A549 (cell line): ENCODE measurements at regions not wholly inside any gene's neighbourhood (a gene's known extent, or its start where the extent isn't known, plus 50 kb on each side); places are given as distances from the start of the nearest gene placed in this dataset.
"Not testable (repeated sequence)": the region's sequence is repeated elsewhere in the genome, so short reads cannot be mapped to it uniquely, and the experiment has no call there.

Experiments used
- ATAC-seq, 2 experiments: fragments of 200-7000 bp in 1 of 2; fragments of >200 bp in 1 of 2; cut with Nextera tagmentation in 1 of 2; cut with Tn5 transposase in 1 of 2; 3 replicates each; pipeline versions ENCODE4 v1.8.0 to v1.9.1; 2018 to 2020; ENCODE audit warnings: mild to moderate bottlenecking in 1 of 2, moderate library complexity in 1 of 2
- CTCF ChIA-PET: fragments of 300-600 bp; sonication (Branson Sonifier 250); formaldehyde crosslinking; extraction: SDS; loops from one replicate; lab custom pipeline; 2021; ENCODE audit warnings: antibody characterized with exemption, inconsistent platforms; lab: Yijun Ruan, JAX
- POLR2A ChIA-PET: fragments of 350-600 bp; formaldehyde crosslinking; extraction: SDS; loops from one replicate; lab custom pipeline; 2021; ENCODE audit warnings: antibody characterized with exemption, inconsistent platforms; lab: Yijun Ruan, JAX
- DNase-seq, 2 experiments: peaks; one replicate each; pipeline versions ENCODE4 v3.0.0 to v3.0.0-alpha.2; 2011 to 2016; ENCODE audit warnings: low read depth in 1 of 2, low spot score in 1 of 2
- FAIRE-seq: peaks from 2 replicates; lab custom pipeline; 2011; peaks lifted over from hg19 to GRCh38; lab: Jason Lieb, UNC
- H3K27ac ChIP-seq, 2 experiments: fragments of >200 bp; sonication (Bioruptor Twin); formaldehyde crosslinking; 3 replicates each; pipeline ENCODE4 v1.5.1; 2016 to 2017
- H3K4me1 ChIP-seq: fragments of >200 bp; sonication (Bioruptor Twin); formaldehyde crosslinking; 3 replicates; pipeline ENCODE4 v1.6.1; 2016
- H3K4me2 ChIP-seq: fragments of >200 bp; sonication (Bioruptor Twin); formaldehyde crosslinking; 3 replicates; pipeline ENCODE4 v1.6.1; 2016
- H3K4me3 ChIP-seq: fragments of >200 bp; sonication (Bioruptor Twin); formaldehyde crosslinking; 3 replicates; pipeline ENCODE4 v1.5.1; 2016
- H3K9me3 ChIP-seq: fragments of >200 bp; sonication (Bioruptor Twin); formaldehyde crosslinking; 3 replicates; pipeline ENCODE4 v1.6.1; 2016
- BHLHE40 ChIP-seq: IDR thresholded peaks from 2 replicates; pipeline ENCODE4 v1.6.1; 2012; ENCODE audit warnings: low read depth, low read length, inconsistent platforms
- CTCF ChIP-seq: fragments of >200 bp; sonication (Bioruptor Twin); formaldehyde crosslinking; IDR thresholded peaks from 3 replicates; pipeline ENCODE4 v1.5.1; 2016
- E2F6 ChIP-seq: IDR thresholded peaks from 2 replicates; pipeline ENCODE4 v1.6.1; 2012; ENCODE audit warnings: low read depth, borderline replicate concordance
- EHMT2 ChIP-seq: fragments of 200-600 bp; sonication (generic); IDR thresholded peaks from 2 replicates; pipeline ENCODE4 v1.6.1; 2016; ENCODE audit warnings: antibody characterized with exemption, low read depth, mild to moderate bottlenecking, moderate library complexity
- FOSL2 ChIP-seq, 2 experiments: fragments of 450-650 bp in 1 of 2; fragments of >200 bp in 1 of 2; sonication (Bioruptor Twin) in 1 of 2; formaldehyde crosslinking; IDR thresholded peaks; 2 replicates each; pipeline versions ENCODE4 v1.5.0 to v1.6.1; 2016 to 2020; ENCODE audit warnings: mild to moderate bottlenecking in 1 of 2, moderate library complexity in 1 of 2
- GATA3 ChIP-seq: IDR thresholded peaks from 2 replicates; pipeline ENCODE4 v1.6.1; 2012; ENCODE audit warnings: borderline replicate concordance
- JUNB ChIP-seq: fragments of >200 bp; sonication (Bioruptor Twin); formaldehyde crosslinking; IDR thresholded peaks from 2 replicates; pipeline ENCODE4 v1.6.1; 2016
- MAFK ChIP-seq: fragments of 450-650 bp; IDR thresholded peaks from 2 replicates; pipeline ENCODE4 v1.6.1; 2014; ENCODE audit not compliant: partially characterized antibody
- MAZ ChIP-seq: fragments of 150-350 bp; IDR thresholded peaks from 2 replicates; pipeline ENCODE4 v1.6.1; 2014; ENCODE audit warnings: antibody characterized with exemption, low read depth, low read length, borderline replicate concordance
- NPAS2 ChIP-seq: fragments of 250-450 bp; sonication (Bioruptor Pico); IDR thresholded peaks from 2 replicates; pipeline ENCODE4 v1.8.0; 2022; ENCODE audit warnings: mild to moderate bottlenecking, moderate library complexity, borderline replicate concordance
- NR3C1 ChIP-seq: fragments of >200 bp; sonication (Bioruptor Twin); formaldehyde crosslinking; IDR thresholded peaks from 3 replicates; pipeline ENCODE4 v1.6.1; 2017
- RAD21 ChIP-seq, 2 experiments: fragments of >200 bp in 1 of 2; sonication (Bioruptor Twin) in 1 of 2; formaldehyde crosslinking in 1 of 2; IDR thresholded peaks in 1 of 2; conservative IDR thresholded peaks in 1 of 2; 2 replicates in 1 of 2; 3 replicates in 1 of 2; pipeline ENCODE4 v1.6.1; 2012 to 2018; ENCODE audit warnings: inconsistent platforms in 1 of 2
- RARB ChIP-seq: fragments of 250-450 bp; sonication (Bioruptor Pico); IDR thresholded peaks from 2 replicates; pipeline ENCODE4 v1.8.0; 2021; ENCODE audit warnings: mild to moderate bottlenecking, moderate library complexity
- RNF2 ChIP-seq: fragments of 200-600 bp; sonication (generic); IDR thresholded peaks from 2 replicates; pipeline ENCODE4 v1.6.1; 2016; ENCODE audit warnings: low read depth, mild to moderate bottlenecking, antibody characterized with exemption, moderate library complexity, borderline replicate concordance
- SMC3 ChIP-seq: fragments of >200 bp; sonication (Bioruptor Twin); formaldehyde crosslinking; IDR thresholded peaks from 3 replicates; pipeline ENCODE4 v1.6.1; 2018; ENCODE audit warnings: inconsistent platforms
- TFCP2L1 ChIP-seq: fragments of 250-450 bp; sonication (Bioruptor Pico); IDR thresholded peaks from 2 replicates; pipeline ENCODE4 v1.5.0; 2021; ENCODE audit warnings: mild to moderate bottlenecking
- TP53 ChIP-seq: fragments of 250-450 bp; sonication (Bioruptor Pico); IDR thresholded peaks from 2 replicates; pipeline ENCODE4 v1.5.0; 2021; ENCODE audit warnings: mild to moderate bottlenecking, moderate library complexity
- ZC3H11A ChIP-seq: fragments of 450-650 bp; IDR thresholded peaks from 2 replicates; pipeline ENCODE4 v1.6.1; 2014; ENCODE audit warnings: antibody characterized with exemption, mild to moderate bottlenecking
- WGBS: methylation state at CpG from one replicate; pipeline ENCODE4 v1.1.6; 2017; ENCODE audit errors: missing lambda C conversion rate; 5-methylcytosine and 5-hydroxymethylcytosine counted together

GRCh38 chr12:25347716-25348592 is 97.2 kb upstream of the KRAS start (continued):
- TF ChIP-seq TP53 (CRISPR knock-in tag) (no peak), GATA3 (peak; percentile 34; the same call in 1 of the 2 replicates), FOSL2 (IDR thresholded peaks at IDR 0.05) (no peak), FOSL2 (CRISPR knock-in tag; IDR thresholded peaks at IDR 0.05) (0 out of 2 replicates have a peak, but pooled peaks have one; percentile 3), EHMT2 (no peak), RNF2 (no peak)
- TF ChIP-seq, all 56 proteins: peak for 6

- H3K4me3 ChIP-seq, ATAC-seq, FAIRE-seq, H3K27ac ChIP-seq, DNase-seq, H3K4me1 ChIP-seq, POLR2A ChIA-PET, H3K4me2 ChIP-seq, H3K9me3 ChIP-seq: not testable (repeated sequence)
- TF ChIP-seq MAFK = peak; percentile 26
- CTCF ChIA-PET = interaction anchor here (1.2 kb wide), 1 partner anchor 45 kb away, joined by 3 read pairs; no protein-coding TSS in a partner anchor
- 86% methylated on average over 5 of the region's 5 CpGs for WGBS
Observed at GRCh38 chr12:25341877-25342276, 91.1 kb upstream of the KRAS start.

- Histone ChIP-seq H3K4me2 (no peak overlapping the region), H3K27ac (no peak overlapping the region), H3K4me3 (no peak overlapping the region), H3K9me3 (no peaks in the 10 kb centered on the region), H3K4me1 (peaks cover 12% of the 10 kb centered on the region; the same call in 2 of the 3 replicates)
- WGBS = 63% methylated on average over 3 of the region's 3 CpGs
- ATAC-seq = no peak
- DNase-seq = no peak
- FAIRE-seq = no peak
- TF ChIP-seq RAD21 (conservative IDR thresholded peaks at IDR 0.05 in 1 of 2, IDR thresholded peaks at IDR 0.05 in 1 of 2) = no peak
- TF ChIP-seq E2F6 = no peak
- no peak for TF ChIP-seq TFCP2L1 (CRISPR knock-in tag)
- TF ChIP-seq NPAS2 (CRISPR knock-in tag) = no peak
- TF ChIP-seq RARB (CRISPR knock-in tag) = no peak
- no peak for TF ChIP-seq RNF2
- no peak for TF ChIP-seq FOSL2 (IDR thresholded peaks at IDR 0.05)
- TF ChIP-seq FOSL2 (CRISPR knock-in tag; IDR thresholded peaks at IDR 0.05) = no peak
- TF ChIP-seq ZC3H11A = no peak
- no peak for TF ChIP-seq MAZ
- no peak for TF ChIP-seq JUNB
- no peak for TF ChIP-seq EHMT2
- no peak for TF ChIP-seq BHLHE40
- TF ChIP-seq SMC3 = no peak
- no peak for TF ChIP-seq CTCF
- TF ChIP-seq NR3C1 = no peak
- POLR2A ChIA-PET = no interaction called here
- CTCF ChIA-PET = no interaction called here
Observed at GRCh38 chr12:25337916-25338315, 87.2 kb upstream of the KRAS start.
